Smooth muscle cell (in vitro differentiated cells): ENCODE measurements at regions not wholly inside any gene's neighbourhood (a gene's known extent, or its start where the extent isn't known, plus 50 kb on each side); places are given as distances from the start of the nearest gene placed in this dataset.
"Not testable (repeated sequence)": the region's sequence is repeated elsewhere in the genome, so short reads cannot be mapped to it uniquely, and the experiment has no call there.

Source experiments
- DNase-seq: peaks from one replicate; lab custom pipeline; 2025; ENCODE audit not compliant: unreplicated experiment; lab: John Stamatoyannopoulos, UW
- H2AFZ ChIP-seq: fragments of 200-600 bp; sonication (generic); 2 replicates; pipeline ENCODE4 v1.6.0; 2016; ENCODE audit warnings: antibody characterized with exemption, low read depth, mild to moderate bottlenecking
- H3F3A ChIP-seq: fragments of 200-600 bp; sonication (generic); 2 replicates; pipeline ENCODE4 v1.6.0; 2017; ENCODE audit warnings: antibody characterized with exemption, low read depth
- H3K27ac ChIP-seq: fragments of 200-600 bp; sonication (generic); 2 replicates; pipeline ENCODE4 v1.5.1; 2016; ENCODE audit warnings: low read depth, mild to moderate bottlenecking
- H3K27me3 ChIP-seq: fragments of 200-600 bp; sonication (generic); 2 replicates; pipeline ENCODE4 v1.6.1; 2016; ENCODE audit warnings: low read depth, mild to moderate bottlenecking
- H3K36me3 ChIP-seq: fragments of 200-600 bp; sonication (generic); 2 replicates; pipeline ENCODE4 v1.5.1; 2016; ENCODE audit warnings: low read depth
- H3K4me1 ChIP-seq: fragments of 200-600 bp; sonication (generic); 2 replicates; pipeline ENCODE4 v1.5.1; 2016; ENCODE audit warnings: low read depth
- H3K4me2 ChIP-seq: fragments of 200-600 bp; sonication (generic); 2 replicates; pipeline ENCODE4 v1.6.0; 2016; ENCODE audit warnings: mild to moderate bottlenecking
- H3K4me3 ChIP-seq: fragments of 200-600 bp; sonication (generic); 2 replicates; pipeline ENCODE4 v1.5.1; 2016; ENCODE audit warnings: mild to moderate bottlenecking
- H3K79me2 ChIP-seq: fragments of 200-600 bp; sonication (generic); 2 replicates; pipeline ENCODE4 v1.6.0; 2016; ENCODE audit warnings: low read depth, mild to moderate bottlenecking
- H3K9ac ChIP-seq: fragments of 200-600 bp; sonication (generic); 2 replicates; pipeline ENCODE4 v1.6.0; 2016; ENCODE audit warnings: low read depth
- H3K9me3 ChIP-seq: fragments of 200-600 bp; sonication (generic); replicated peaks from 2 replicates; pipeline ENCODE4 v1.5.1; 2016; ENCODE audit warnings: low read depth
- H4K20me1 ChIP-seq: fragments of 200-600 bp; sonication (generic); 2 replicates; pipeline ENCODE4 v1.6.0; 2016; ENCODE audit warnings: low read depth
- WGBS: methylation state at CpG from one replicate; pipeline ENCODE4 v1.1.7; 2016; ENCODE audit warnings: low lambda C conversion rate; 5-methylcytosine and 5-hydroxymethylcytosine counted together
- TF ChIP-seq, protein P1 (sequence below): fragments of 200-600 bp; sonication (generic); IDR thresholded peaks from 2 replicates; pipeline ENCODE4 v1.5.1; 2017; ENCODE audit warnings: borderline replicate concordance, mild to moderate bottlenecking, antibody characterized with exemption; ENCODE audit not compliant: insufficient read depth, poor library complexity, severe bottlenecking

DNA sequence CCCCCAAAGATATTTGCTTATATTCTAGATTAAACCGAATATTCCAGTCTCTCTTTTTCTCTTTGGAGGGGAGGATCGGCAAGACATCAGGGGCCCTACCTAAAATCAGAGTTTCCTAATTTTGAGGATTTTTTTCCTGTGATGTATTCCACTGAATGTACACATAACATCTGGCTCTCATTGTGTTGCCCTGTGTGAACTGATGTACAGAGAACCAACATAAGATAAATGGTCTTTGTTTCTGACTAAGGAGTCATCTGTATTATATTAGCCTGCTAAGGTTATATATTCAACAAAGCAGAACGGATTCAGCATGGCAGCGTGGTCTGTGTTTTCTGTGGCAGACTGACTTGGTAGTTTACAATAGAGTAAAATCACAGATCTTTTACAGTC, 114.8 kb upstream of the NCAM2 start:
- H3K9ac ChIP-seq, result no peak overlapping the region
- H3K27ac ChIP-seq, result no peak overlapping the region
- no peak overlapping the region for H3K4me2 ChIP-seq
- DNase-seq, result no peak
- H3K4me1 ChIP-seq, result no peaks in the 10 kb centered on the region
- no peaks in the 10 kb centered on the region for H3K9me3 ChIP-seq
- H2AFZ ChIP-seq, result no peak overlapping the region
- TF ChIP-seq, protein P1, sequence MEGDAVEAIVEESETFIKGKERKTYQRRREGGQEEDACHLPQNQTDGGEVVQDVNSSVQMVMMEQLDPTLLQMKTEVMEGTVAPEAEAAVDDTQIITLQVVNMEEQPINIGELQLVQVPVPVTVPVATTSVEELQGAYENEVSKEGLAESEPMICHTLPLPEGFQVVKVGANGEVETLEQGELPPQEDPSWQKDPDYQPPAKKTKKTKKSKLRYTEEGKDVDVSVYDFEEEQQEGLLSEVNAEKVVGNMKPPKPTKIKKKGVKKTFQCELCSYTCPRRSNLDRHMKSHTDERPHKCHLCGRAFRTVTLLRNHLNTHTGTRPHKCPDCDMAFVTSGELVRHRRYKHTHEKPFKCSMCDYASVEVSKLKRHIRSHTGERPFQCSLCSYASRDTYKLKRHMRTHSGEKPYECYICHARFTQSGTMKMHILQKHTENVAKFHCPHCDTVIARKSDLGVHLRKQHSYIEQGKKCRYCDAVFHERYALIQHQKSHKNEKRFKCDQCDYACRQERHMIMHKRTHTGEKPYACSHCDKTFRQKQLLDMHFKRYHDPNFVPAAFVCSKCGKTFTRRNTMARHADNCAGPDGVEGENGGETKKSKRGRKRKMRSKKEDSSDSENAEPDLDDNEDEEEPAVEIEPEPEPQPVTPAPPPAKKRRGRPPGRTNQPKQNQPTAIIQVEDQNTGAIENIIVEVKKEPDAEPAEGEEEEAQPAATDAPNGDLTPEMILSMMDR, result no peak
- no peaks in the 10 kb centered on the region for H3K79me2 ChIP-seq
- no peak overlapping the region for H3K4me3 ChIP-seq
- no peaks in the 10 kb centered on the region for H3K36me3 ChIP-seq
- no peaks in the 10 kb centered on the region for H3K27me3 ChIP-seq
- no peaks in the 10 kb centered on the region for H4K20me1 ChIP-seq
- no peaks in the 10 kb centered on the region for H3F3A ChIP-seq
- WGBS, result 89% methylated on average over 4 of the region's 4 CpGs

DNA sequence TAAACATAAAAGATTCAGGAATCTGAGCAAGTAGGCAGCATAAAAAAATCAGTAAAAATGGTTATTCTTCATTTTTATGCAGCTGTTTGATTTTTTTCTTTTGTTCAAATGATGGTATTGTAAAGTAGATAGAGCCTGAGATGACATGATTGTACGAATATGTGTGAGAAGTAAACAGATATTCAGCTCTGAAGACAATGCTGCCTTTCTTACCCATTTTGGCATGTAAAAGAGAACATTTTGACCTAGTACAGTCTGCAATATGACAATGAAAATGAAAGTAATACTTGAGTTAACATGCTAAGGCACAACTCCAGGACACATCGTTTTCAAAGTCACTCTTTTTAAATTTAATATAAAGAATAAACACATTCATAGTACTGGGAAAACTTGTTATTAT, 95.7 kb upstream of the NCAM2 start:
- H4K20me1 ChIP-seq, result no peaks in the 10 kb centered on the region
- H3K9me3 ChIP-seq, result no peaks in the 10 kb centered on the region
- H3K4me2 ChIP-seq, result no peak overlapping the region
- no peaks in the 10 kb centered on the region for H3F3A ChIP-seq
- H3K27me3 ChIP-seq, result no peaks in the 10 kb centered on the region
- no peaks in the 10 kb centered on the region for H3K4me1 ChIP-seq
- no peak overlapping the region for H3K4me3 ChIP-seq
- H3K9ac ChIP-seq, result no peak overlapping the region
- no peaks in the 10 kb centered on the region for H3K79me2 ChIP-seq
- 79% methylated on average over 2 of the region's 2 CpGs for WGBS
- H3K27ac ChIP-seq, result no peak overlapping the region
- H3K36me3 ChIP-seq, result no peaks in the 10 kb centered on the region
- no peak for DNase-seq
- no peak overlapping the region for H2AFZ ChIP-seq
- TF ChIP-seq, protein P1, result no peak

DNA sequence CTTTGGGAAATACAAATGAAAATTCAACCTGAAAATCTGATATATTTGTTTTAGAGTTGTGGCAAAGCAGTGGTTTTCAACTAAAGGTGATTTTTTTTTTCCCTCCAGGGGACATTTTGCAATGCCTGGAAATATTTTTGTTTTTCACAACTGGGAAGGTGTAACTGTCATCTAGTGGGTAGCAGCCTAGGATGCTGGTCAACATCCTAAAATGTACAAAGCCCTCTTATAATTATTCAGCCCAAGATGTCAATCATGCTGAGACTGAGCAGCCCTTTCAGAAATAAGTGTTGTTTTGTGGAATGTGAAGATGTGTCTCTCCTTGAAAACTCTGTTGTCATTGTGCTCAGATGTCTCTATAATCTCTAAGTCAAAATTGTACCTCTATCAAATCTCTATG, 95.2 kb upstream of the NCAM2 start:
- no peak overlapping the region for H3K9ac ChIP-seq
- H3K4me1 ChIP-seq, result no peaks in the 10 kb centered on the region
- TF ChIP-seq, protein P1, result no peak
- H3K9me3 ChIP-seq, result no peaks in the 10 kb centered on the region
- no peaks in the 10 kb centered on the region for H3K36me3 ChIP-seq
- no peaks in the 10 kb centered on the region for H3K79me2 ChIP-seq
- no peak overlapping the region for H2AFZ ChIP-seq
- H3K4me3 ChIP-seq, result no peak overlapping the region
- H4K20me1 ChIP-seq, result no peaks in the 10 kb centered on the region
- H3K4me2 ChIP-seq, result no peak overlapping the region
- H3K27me3 ChIP-seq, result no peaks in the 10 kb centered on the region
- no peak for DNase-seq
- no peaks in the 10 kb centered on the region for H3F3A ChIP-seq
- no peak overlapping the region for H3K27ac ChIP-seq

DNA sequence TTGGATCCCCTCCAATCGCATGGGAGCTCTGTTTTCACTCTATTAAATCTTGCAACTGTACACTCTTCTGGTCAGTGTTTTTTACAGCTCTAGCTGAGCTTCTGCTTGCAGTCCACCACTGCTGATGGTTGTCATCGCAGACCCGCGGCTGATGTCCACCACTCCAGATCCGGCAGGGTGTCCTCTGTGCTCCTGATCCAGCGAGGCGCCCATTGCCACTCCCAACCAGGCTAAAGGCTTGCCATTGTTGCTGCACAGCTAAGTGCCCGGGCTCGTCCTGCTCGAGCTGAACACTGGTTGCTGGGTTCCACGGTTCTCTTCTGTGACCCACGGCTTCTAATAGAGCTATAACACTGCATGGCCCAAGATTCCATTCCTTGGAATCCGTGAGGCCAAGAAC, 70.7 kb upstream of the NCAM2 start:
- H3K9me3 ChIP-seq, H2AFZ ChIP-seq, H3K27me3 ChIP-seq, H3K4me3 ChIP-seq, DNase-seq, H3K79me2 ChIP-seq, H3K4me1 ChIP-seq, H3K4me2 ChIP-seq, H3K27ac ChIP-seq, H3K36me3 ChIP-seq, H3F3A ChIP-seq, H4K20me1 ChIP-seq, H3K9ac ChIP-seq: not testable (repeated sequence)
- 89% methylated on average over 13 of the region's 13 CpGs for WGBS
